Gastroesophageal sphincter (tissue), 4 donors: ENCODE measurements at regions not wholly inside any gene's neighbourhood (a gene's known extent, or its start where the extent isn't known, plus 50 kb on each side); places are given as distances from the start of the nearest gene placed in this dataset.

Experiments
- ATAC-seq: fragments of 150-250 bp; one replicate; pipeline ENCODE4 v1.9.1; 2016; ENCODE audit warnings: mild to moderate bottlenecking, moderate library complexity
- H3K27ac ChIP-seq, 4 donors: fragments of 200-600 bp; sonication (generic) in 3 of 4; 1 replicate in 3 of 4; 2 replicates in 1 of 4; pipeline ENCODE4 v1.5.1; 2016 to 2019
- H3K27me3 ChIP-seq: fragments of 200-600 bp; sonication (generic); one replicate; pipeline ENCODE4 v1.5.1; 2019
- H3K36me3 ChIP-seq, 2 donors: fragments of 200-600 bp; sonication (generic); one replicate each; pipeline ENCODE4 v1.5.1; 2019; ENCODE audit warnings: control low read depth in 1 of 2
- H3K4me1 ChIP-seq, 3 donors: fragments of 200-600 bp; sonication (generic); 1 replicate in 2 of 3; 2 replicates in 1 of 3; pipeline ENCODE4 v1.5.1; 2016 to 2019; ENCODE audit warnings: control low read depth in 2 of 3
- H3K4me3 ChIP-seq, 2 donors: fragments of 200-600 bp; sonication (generic); one replicate each; pipeline ENCODE4 v1.5.1; 2019; ENCODE audit warnings: mild to moderate bottlenecking in 1 of 2, moderate library complexity in 1 of 2
- H3K9me3 ChIP-seq, 3 donors: fragments of 200-600 bp; sonication (generic); one replicate each; pipeline ENCODE4 v1.5.1; 2017 to 2019; ENCODE audit warnings: control low read depth in 2 of 3
- CTCF ChIP-seq, 4 experiments: fragments of 200-600 bp in 2 of 4; fragments of 450-650 bp in 2 of 4; sonication (generic) in 1 of 4; IDR thresholded peaks; one replicate each; pipeline ENCODE4 v1.5.1; 2017 to 2019; ENCODE audit warnings: antibody characterized with exemption in 4 of 4, mild to moderate bottlenecking in 2 of 4, moderate library complexity in 2 of 4
- EP300 ChIP-seq: sonication (generic); formaldehyde crosslinking; IDR thresholded peaks from one replicate; pipeline ENCODE4 v1.6.1; 2017; ENCODE audit warnings: antibody characterized with exemption, mild to moderate bottlenecking
- POLR2A ChIP-seq, 2 donors: fragments of 450-650 bp; IDR thresholded peaks; one replicate each; pipeline ENCODE4 v1.6.1; 2017; ENCODE audit warnings: antibody characterized with exemption in 2 of 2, mild to moderate bottlenecking in 2 of 2, moderate library complexity in 1 of 2
- POLR2AphosphoS5 ChIP-seq: sonication (generic); formaldehyde crosslinking; IDR thresholded peaks from one replicate; pipeline ENCODE4 v1.6.1; 2017; ENCODE audit warnings: antibody characterized with exemption
- WGBS, 2 donors: methylation state at CpG; one replicate each; pipeline ENCODE4 v1.1.5; 2018; ENCODE audit warnings: low coverage in 1 of 2; 5-methylcytosine and 5-hydroxymethylcytosine counted together

- Histone ChIP-seq H3K27ac (no peak overlapping the region), H3K27me3 (no peaks in the 10 kb centered on the region), H3K4me3 (no peak overlapping the region), H3K4me1 (no peaks in the 10 kb centered on the region), H3K36me3 (no peaks in the 10 kb centered on the region), H3K9me3 (no peaks in the 10 kb centered on the region)
- no peak for TF ChIP-seq CTCF (IDR thresholded peaks at IDR 0.05)
- 79 to 81% methylated on average over 3 of the region's 3 CpGs for WGBS, 2 donors
- ATAC-seq, result no peak
Observed at GRCh38 chr12:24487606-24488005, 461.3 kb downstream of the BCAT1 start.

- ATAC-seq, result no peak
- Histone ChIP-seq H3K36me3 (no peaks in the 10 kb centered on the region), H3K4me1 (no peaks in the 10 kb centered on the region), H3K27me3 (no peaks in the 10 kb centered on the region), H3K9me3 (no peaks in the 10 kb centered on the region), H3K27ac (no peak overlapping the region), H3K4me3 (no peak overlapping the region)
- TF ChIP-seq EP300 (no peak), POLR2AphosphoS5 (no peak), CTCF (IDR thresholded peaks at IDR 0.05) (no peak), POLR2A (IDR thresholded peaks at IDR 0.05) (no peak)
- 85 to 89% methylated on average over 3 of the region's 3 CpGs for WGBS, 2 donors
Observed at GRCh38 chr12:24483732-24484131, 465.2 kb downstream of the BCAT1 start.

GRCh38 chr12:24482882-24483604 is 465.9 kb downstream of the BCAT1 start:
- TF ChIP-seq EP300, result no peak
- no peak for TF ChIP-seq POLR2AphosphoS5
- no peak for TF ChIP-seq CTCF (IDR thresholded peaks at IDR 0.05)
- TF ChIP-seq POLR2A (IDR thresholded peaks at IDR 0.05), result no peak
- H3K4me3 ChIP-seq, result no peak overlapping the region
- no peaks in the 10 kb centered on the region for H3K36me3 ChIP-seq
- no peaks in the 10 kb centered on the region for H3K27me3 ChIP-seq
- no peaks in the 10 kb centered on the region for H3K9me3 ChIP-seq
- ATAC-seq, result no peak
- H3K4me1 ChIP-seq, result no peaks in the 10 kb centered on the region
- 63 to 73% methylated on average over 2 to 3 of the region's 3 CpGs for WGBS, 2 donors
- H3K27ac ChIP-seq, result no peak overlapping the region

GRCh38 chr12:24482044-24482443 is 466.9 kb downstream of the BCAT1 start:
- Histone ChIP-seq H3K9me3 (no peaks in the 10 kb centered on the region), H3K27me3 (no peaks in the 10 kb centered on the region), H3K36me3 (no peaks in the 10 kb centered on the region), H3K4me1 (no peaks in the 10 kb centered on the region), H3K4me3 (no peak overlapping the region), H3K27ac (no peak overlapping the region)
- WGBS, 2 donors, result 88 to 97% methylated on average over 3 of the region's 3 CpGs
- no peak for ATAC-seq
- no peak for TF ChIP-seq POLR2AphosphoS5
- no peak for TF ChIP-seq EP300
- TF ChIP-seq POLR2A (IDR thresholded peaks at IDR 0.05), result no peak
- TF ChIP-seq CTCF (IDR thresholded peaks at IDR 0.05), result no peak

- WGBS, 2 donors, result 73 to 97% methylated on average over 4 to 5 of the region's 5 CpGs
- no peaks in the 10 kb centered on the region for H3K27me3 ChIP-seq
- no peak overlapping the region for H3K4me3 ChIP-seq
- no peak for ATAC-seq
- no peak overlapping the region for H3K27ac ChIP-seq
- no peaks in the 10 kb centered on the region for H3K9me3 ChIP-seq
- H3K4me1 ChIP-seq, result no peaks in the 10 kb centered on the region
- H3K36me3 ChIP-seq, result no peaks in the 10 kb centered on the region
- TF ChIP-seq CTCF (IDR thresholded peaks at IDR 0.05) (no peak), POLR2AphosphoS5 (no peak)
Observed at GRCh38 chr12:24480766-24481449, 468.0 kb downstream of the BCAT1 start.
